Activated CD4-positive, alpha-beta T cell treated with anti-CD3 and anti-CD28 coated beads, Interleukin-2, amount 50 U/mL, for 48 hours (primary cell): ENCODE measurements at regions not wholly inside any gene's neighbourhood (a gene's known extent, or its start where the extent isn't known, plus 50 kb on each side); places are given as distances from the start of the nearest gene placed in this dataset.

ENCODE experiments used
- DNase-seq, 2 experiments: peaks; one replicate each; pipeline ENCODE4 v3.0.0-alpha.2; 2020

DNA sequence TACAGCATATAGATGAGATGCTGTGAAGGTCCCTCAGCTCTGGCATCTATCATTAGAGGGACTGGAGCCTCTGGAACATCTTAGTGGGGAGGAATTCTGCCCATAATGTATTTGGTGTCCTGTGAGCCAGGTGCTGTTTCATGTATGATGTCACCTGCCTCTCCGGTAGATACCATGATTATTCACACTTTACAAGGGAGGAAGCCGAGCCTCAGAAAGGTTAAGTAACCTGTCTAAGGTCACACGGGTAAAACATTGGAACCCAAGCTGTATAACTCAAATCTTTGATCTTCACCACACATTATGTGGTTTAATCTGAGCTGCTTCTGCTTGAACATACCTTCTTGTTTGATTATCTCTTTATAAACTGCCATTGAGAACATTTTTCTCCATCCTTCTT, 442.8 kb downstream of the BCOR start:
- DNase-seq: no peak

- DNase-seq: no peak
Measured at GRCh38 chrX:39661116-39661907, 436.4 kb downstream of the BCOR start.

- DNase-seq: no peak
Measured at GRCh38 chrX:39665830-39666518, 431.8 kb downstream of the BCOR start.

DNA sequence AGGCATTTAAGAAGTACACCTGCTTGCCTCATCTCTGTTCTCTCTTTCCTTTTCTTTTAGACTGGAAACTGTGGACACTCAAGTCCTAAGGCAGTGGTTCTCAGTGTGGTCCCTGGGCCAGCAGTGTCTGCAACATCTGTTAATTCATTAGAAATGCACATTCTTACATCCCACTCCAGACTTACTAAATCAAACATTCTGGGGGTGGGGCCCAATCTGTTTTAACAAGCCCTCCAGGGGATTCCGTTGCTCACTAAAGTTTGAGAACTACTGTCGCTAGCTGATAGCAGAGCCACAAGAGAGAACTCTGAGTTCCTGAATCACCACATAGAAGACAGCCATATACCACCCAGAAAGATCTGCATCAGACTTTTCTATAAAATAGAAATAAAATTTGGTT, 430.6 kb downstream of the BCOR start:
- DNase-seq: no peak

DNA sequence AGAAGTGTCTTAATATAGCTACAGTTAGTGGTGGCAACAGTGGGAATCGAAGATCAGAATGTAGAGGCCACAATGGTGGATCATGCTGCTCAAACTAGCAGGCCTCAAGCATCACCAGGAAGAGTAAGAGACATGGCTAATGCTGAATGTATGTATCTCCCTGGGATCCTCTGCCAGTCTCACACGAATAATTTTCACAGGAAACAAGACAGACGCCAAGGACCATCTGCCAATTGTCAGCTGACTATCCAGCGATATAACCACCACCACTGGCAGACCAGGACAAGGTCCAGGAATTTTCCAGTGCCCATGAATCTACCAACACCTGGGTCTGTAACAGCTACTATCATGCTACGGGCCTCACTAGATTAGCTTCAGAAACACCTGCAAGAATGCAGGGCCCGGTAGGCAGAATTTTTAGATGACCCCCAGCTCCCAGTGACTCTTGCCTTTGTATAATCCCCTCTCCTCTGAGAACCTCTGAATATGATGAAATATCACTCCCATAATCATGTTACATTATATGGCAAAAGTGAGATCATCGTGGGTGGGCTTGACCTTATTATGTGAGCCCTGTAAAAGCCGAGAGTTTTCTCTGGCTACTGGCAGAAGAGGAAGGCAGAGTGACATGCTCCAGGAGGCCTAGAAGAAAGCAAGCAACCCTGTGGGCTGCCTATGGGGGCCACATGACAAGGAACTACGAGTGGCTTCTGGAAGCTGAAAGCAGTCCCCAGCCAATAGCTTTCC, 429.8 kb downstream of the BCOR start:
- no peak for DNase-seq

- DNase-seq: no peak
Measured at GRCh38 chrX:39669668-39670067, 428.1 kb downstream of the BCOR start.

DNA sequence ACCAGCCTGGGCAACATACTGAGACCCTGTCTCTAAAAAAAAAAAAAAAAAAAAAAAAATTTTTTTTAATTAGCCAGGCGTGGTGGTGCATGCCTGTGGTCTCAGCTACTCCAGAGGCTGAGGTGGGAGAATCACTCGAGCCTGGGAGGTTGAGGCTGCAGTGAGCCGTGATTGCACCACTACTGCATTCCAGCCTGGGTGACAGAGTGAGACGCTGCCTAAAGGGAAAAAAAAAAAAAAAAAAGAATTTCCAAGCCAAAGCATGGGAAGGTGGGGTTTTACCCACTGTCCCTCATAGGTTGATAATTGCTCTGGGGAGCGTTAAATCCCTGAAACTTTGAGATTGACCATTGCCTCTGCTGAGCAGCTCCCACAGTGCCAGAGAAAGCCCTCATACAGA, 427.5 kb downstream of the BCOR start:
- DNase-seq: no peak

DNA sequence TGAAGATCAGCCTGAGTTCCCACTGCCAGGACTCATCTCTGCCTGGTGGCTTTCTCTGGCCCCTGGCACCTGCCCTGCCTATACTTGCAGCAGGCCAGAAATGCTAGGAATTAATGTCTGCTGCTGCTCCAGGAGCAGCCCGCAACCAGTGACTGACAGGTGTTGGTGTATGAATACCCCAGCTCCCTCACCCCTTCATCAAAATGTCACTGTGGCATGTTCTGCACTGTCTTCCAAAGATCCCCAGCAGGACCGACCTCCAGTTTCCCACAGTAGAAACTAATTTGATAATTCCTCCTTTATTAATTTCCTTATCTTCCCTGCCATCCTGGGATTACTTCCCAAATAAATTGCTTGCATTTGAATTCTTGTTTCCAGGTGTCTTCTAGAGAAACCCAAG, 425.4 kb downstream of the BCOR start:
- DNase-seq: no peak

GRCh38 chrX:39674490-39675161, 423.1 kb downstream of the BCOR start:
- no peak for DNase-seq

- DNase-seq: no peak
Measured at GRCh38 chrX:39675162-39675553, 422.6 kb downstream of the BCOR start.

DNA sequence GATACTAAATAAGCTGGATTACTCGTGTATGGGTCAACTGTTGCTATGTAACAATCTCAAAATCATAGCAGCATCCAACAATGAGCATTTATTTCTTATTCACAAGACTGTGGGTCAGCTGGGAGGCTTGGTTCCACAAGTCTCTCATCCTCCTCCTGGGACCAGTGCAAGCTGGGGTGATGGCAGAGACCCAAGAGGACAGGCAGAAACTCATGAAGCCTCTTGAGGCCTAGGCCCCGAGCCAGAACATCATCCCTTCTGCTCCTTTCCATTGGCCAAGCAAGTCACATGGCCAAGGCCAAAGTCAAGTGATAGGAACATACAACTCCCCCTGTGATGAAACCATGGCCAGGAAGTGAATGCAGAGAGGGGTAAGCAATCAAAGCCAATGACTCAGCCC, 422.1 kb downstream of the BCOR start:
- no peak for DNase-seq

DNA sequence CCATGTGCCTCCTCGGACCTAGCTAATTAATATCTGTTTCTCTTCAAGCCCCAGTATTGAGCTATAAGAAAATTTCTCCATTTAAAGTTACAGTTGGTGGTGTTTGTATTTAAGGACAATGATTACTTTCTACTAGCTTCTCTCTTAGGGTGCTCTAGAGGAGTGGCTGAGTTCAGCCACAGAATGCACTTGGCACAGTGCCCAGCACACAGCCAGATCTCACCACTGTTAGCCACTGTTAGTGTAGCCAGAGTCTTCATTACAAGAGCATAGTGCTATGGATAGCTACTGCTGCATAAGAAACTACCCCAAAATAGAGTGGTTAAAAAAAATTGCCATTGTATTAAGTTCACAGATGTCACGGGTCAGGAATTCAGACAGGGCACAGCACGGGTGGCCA, 421.3 kb downstream of the BCOR start:
- DNase-seq: no peak

DNA sequence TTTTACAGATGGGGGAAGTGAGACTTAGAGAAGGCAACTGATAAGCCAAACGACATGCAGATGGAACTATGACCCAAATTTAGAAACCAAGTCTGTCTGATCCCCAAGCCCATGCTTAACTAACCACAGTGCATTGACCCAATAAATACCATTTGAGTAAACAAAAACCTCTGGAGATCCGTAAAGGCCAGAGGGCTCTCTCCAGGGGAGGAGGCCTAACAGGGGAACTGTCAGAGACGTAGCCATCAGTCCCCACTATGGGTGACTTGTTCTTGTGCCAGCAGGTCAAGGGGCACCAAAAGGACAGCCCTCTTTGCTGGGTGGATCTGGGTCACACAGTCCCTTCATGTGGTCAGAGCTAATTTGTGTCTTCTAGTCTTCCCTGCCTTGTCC, 420.2 kb downstream of the BCOR start:
- no peak for DNase-seq

- no peak for DNase-seq
Measured at GRCh38 chrX:39677978-39678791, 419.6 kb downstream of the BCOR start.

DNA sequence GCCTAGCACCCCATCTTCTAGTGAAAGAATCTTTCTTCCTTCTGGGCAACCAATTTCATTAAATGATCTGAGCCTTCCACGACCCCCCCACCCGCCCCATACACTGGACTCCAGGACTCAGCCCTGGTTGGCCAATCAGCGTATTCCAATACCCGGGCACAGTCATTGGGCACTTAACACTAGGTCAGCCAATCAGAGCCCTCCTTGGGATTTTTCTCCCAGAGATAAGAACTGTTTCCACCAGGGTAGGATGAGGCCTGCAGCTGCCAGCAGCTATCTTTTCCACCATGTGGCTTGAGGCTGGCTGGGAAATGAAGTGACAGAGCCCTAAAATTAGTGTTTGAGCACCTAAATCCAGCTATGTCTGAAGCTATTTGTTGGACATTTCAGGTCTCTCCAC, 418.8 kb downstream of the BCOR start:
- DNase-seq: no peak

- DNase-seq: no peak
Measured at GRCh38 chrX:39679497-39680157, 418.1 kb downstream of the BCOR start.

DNA sequence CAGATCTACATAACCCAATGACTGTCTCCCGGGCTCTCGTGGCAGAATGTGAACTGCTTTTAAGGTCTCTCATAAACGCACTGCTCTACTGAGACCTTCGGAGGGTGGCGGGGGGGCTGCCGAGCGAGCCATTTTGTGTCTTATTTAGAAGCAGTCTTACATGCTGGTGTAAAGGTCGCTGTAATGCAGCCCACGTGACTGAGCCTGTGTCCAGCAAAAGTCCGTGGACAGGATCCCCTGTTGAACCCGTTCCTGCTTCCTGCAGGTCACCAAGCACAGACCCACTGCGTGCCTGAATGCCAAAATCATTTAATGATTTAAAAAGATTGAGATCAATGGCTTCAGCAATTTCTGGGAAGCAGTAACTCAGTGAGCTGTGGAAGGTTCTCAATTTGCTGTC, 415.9 kb downstream of the BCOR start:
- DNase-seq: no peak

DNA sequence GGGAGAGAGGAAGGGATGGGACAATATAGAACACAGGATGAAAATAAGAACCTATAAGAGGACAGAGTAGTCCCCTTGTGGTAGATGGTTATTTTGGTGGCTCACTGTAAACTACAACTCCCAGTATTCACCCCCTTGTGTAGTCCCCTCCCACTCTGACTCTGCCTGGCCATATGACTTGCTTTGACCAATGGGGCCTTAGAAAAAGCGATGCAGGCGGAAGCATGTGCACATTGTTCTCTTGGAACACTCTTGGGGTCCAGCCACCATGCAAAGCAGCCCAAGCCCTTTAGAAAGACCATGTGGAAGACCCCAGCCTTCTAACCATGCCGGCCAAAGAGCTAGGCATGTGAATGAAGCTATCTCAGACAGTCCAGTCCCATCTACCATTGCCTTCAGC, 415.0 kb downstream of the BCOR start:
- no peak for DNase-seq

- DNase-seq: no peak
Measured at GRCh38 chrX:39688219-39688575, 409.6 kb downstream of the BCOR start.

DNA sequence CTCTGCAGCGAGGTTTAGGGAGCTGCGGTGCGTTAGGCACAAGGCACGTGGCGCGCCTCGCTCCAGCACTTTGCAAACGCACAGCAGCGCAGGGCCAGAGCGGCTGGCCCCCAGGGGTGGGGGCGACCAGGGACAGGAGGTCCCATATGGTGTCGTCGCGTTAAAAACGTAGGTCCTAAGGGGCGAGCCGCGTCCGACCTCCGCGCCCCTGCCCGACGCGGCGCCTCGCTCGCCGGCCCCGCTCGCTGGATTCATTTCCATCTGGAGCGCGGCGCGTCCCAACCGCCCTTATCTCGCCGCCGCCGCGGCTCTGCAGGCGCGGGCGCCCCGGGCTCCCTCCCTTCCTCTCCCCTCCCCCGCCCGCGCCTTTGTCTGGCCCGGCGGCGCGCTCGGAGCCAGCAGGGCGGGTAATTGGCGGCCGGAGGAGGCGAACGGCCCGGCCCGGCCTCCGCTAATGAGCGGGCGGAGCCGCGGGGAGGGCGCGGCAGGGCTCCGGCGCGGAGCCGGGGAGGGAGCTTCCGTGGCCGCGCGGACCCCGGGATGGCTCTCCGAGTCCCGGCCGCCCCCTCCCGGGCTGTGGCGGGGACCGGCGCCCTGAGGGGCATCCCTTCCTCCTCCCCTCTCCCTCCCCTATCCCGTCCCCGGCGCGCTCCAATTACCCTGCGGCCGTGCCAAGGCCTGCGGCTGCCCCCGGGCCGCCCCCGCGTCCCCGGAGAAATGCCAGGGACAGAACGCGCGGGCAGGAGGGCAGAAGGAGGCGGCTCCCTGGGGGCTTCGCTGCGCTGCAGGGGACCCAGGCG, 409.0 kb downstream of the BCOR start:
- peak; percentile 16 to 21 for DNase-seq
